ENCODE measurements at regions not wholly inside any gene's neighbourhood (a gene's known extent, or its start where the extent isn't known, plus 50 kb on each side); places are given as distances from the start of the nearest gene placed in this dataset.

- Histone ChIP-seq H3K9me3 (replicated peaks; ENCODE audit: control insufficient read depth, insufficient read depth, low read depth, low read length) (no peaks in the 10 kb centered on the region), H3K79me2 (ENCODE audit: control insufficient read depth, insufficient read depth, low read length) (no peaks in the 10 kb centered on the region), H2AFZ (ENCODE audit: low read depth, low read length) (no peak overlapping the region), H3K27ac (ENCODE audit: extremely low read depth, low read depth, low read length) (no peak overlapping the region), H3K4me3 (no peak overlapping the region), H3K9ac (ENCODE audit: insufficient read depth in 1 of 2, low read depth in 2 of 2, low read length in 2 of 2) (no peak overlapping the region), H3K4me2 (ENCODE audit: insufficient read depth, low read length) (no peak overlapping the region), H3K27me3 (ENCODE audit: control insufficient read depth in 2 of 2, insufficient read depth in 2 of 2, low read length in 2 of 2) (0 out of 5 replicates have a peak, but pooled peaks cover 0 to 3% of the 10 kb centered on the region in 2 experiments), H4K20me1 (replicated peaks; ENCODE audit: control insufficient read depth, insufficient read depth, low read length) (no peaks in the 10 kb centered on the region), H3K9me1 (ENCODE audit: control insufficient read depth, insufficient read depth, low read length) (no peaks in the 10 kb centered on the region), H3K36me3 (ENCODE audit: control insufficient read depth, insufficient read depth, low read length) (no peaks in the 10 kb centered on the region), H3K4me1 (replicated peaks in 1 of 2; ENCODE audit: control insufficient read depth in 2 of 2, insufficient read depth in 2 of 2, low read length in 2 of 2) (no peaks in the 10 kb centered on the region)
- ChIA-PET POLR2A (interaction anchor here (0.7 kb wide), 1 partner anchor 9 kb away, joined by 4 read pairs; no protein-coding TSS in a partner anchor), CTCF (ENCODE audit: low intra/inter-chr PET ratio) (no interaction called here)
- no peak for DNase-seq (ENCODE audit: extremely low read depth in 1 of 4, low spot score in 3 of 4)
- no peak for ATAC-seq
- no TSS peak for BruUV-seq (replicated peaks)
- in situ Hi-C loops (cut with MboI) (no loop called here), intact Hi-C loops (cut with micrococcal nuclease) (no loop called here)
- WGBS (ENCODE audit: insufficient coverage, low coverage, missing lambda C conversion rate), result 0% methylated on average over 2 of the region's 2 CpGs
- FAIRE-seq, result no peak
- TF ChIP-seq ZNF778 (CRISPR knock-in tag; IDR thresholded peaks at IDR 0.05) (no peak), DDX20 (tag; IDR thresholded peaks at IDR 0.05; ENCODE audit: low read depth) (no peak), STAG1 (CRISPR knock-in tag; IDR thresholded peaks at IDR 0.05; ENCODE audit: borderline replicate concordance) (no peak), ZNF3 (CRISPR knock-in tag; IDR thresholded peaks at IDR 0.05) (no peak), CSDE1 (IDR thresholded peaks at IDR 0.05) (no peak), ZNF23 (CRISPR knock-in tag; IDR thresholded peaks at IDR 0.05) (no peak), ZNF584 (CRISPR knock-in tag; IDR thresholded peaks at IDR 0.05; ENCODE audit: low read depth) (no peak), ZNF277 (CRISPR knock-in tag; IDR thresholded peaks at IDR 0.05; ENCODE audit: borderline replicate concordance) (no peak), THAP12 (CRISPR knock-in tag; IDR thresholded peaks at IDR 0.05) (no peak), ARID2 (IDR thresholded peaks at IDR 0.05) (no peak), GATA2 (CRISPR knock-in tag; IDR thresholded peaks at IDR 0.05) (no peak), RBFOX2 (IDR thresholded peaks at IDR 0.05; ENCODE audit: low read depth, low read length) (no peak), LEF1 (IDR thresholded peaks at IDR 0.05) (no peak), GABPA (tag; conservative IDR thresholded peaks at IDR 0.05; ENCODE audit: low read depth) (no peak)
Measured at GRCh38 chr12:108008163-108008905, 120.8 kb upstream of the WSCD2 start.

Data from K562 (cell line).